Neuronal stem cell (in vitro differentiated cells): ENCODE measurements at regions not wholly inside any gene's neighbourhood (a gene's known extent, or its start where the extent isn't known, plus 50 kb on each side); places are given as distances from the start of the nearest gene placed in this dataset.

Source experiments
- DNase-seq: peaks from one replicate; pipeline ENCODE4 v3.0.0-alpha.2; 2013; ENCODE audit warnings: low spot score
- H2AFZ ChIP-seq: one replicate; pipeline ENCODE4 v1.6.1; 2013; ENCODE audit warnings: mild to moderate bottlenecking, low read length, inconsistent platforms
- H2AK5ac ChIP-seq: 2 replicates; pipeline ENCODE4 v1.6.1; 2013; ENCODE audit warnings: low read depth, mild to moderate bottlenecking, inconsistent platforms, low read length, moderate library complexity, mixed read lengths
- H2BK120ac ChIP-seq: 2 replicates; pipeline ENCODE4 v1.6.1; 2013; ENCODE audit warnings: low read depth, mild to moderate bottlenecking, inconsistent platforms, low read length, moderate library complexity, mixed read lengths
- H2BK12ac ChIP-seq: one replicate; pipeline ENCODE4 v1.6.1; 2013; ENCODE audit warnings: low read length, inconsistent platforms
- H2BK15ac ChIP-seq: 2 replicates; pipeline ENCODE4 v1.6.1; 2013; ENCODE audit warnings: mild to moderate bottlenecking, low read length, inconsistent platforms, mixed read lengths
- H2BK5ac ChIP-seq: one replicate; pipeline ENCODE4 v1.6.1; 2013; ENCODE audit warnings: inconsistent platforms, mild to moderate bottlenecking, low read length, moderate library complexity
- H3K14ac ChIP-seq: one replicate; pipeline ENCODE4 v1.6.1; 2013; ENCODE audit warnings: low read length, inconsistent platforms
- H3K18ac ChIP-seq: 2 replicates; pipeline ENCODE4 v1.6.1; 2013; ENCODE audit warnings: low read length, inconsistent platforms
- H3K23ac ChIP-seq: 2 replicates; pipeline ENCODE4 v1.6.1; 2013; ENCODE audit warnings: low read depth, mild to moderate bottlenecking, mixed read lengths, low read length, inconsistent platforms; ENCODE audit not compliant: poor library complexity
- H3K27ac ChIP-seq: replicated peaks from 3 replicates; pipeline ENCODE4 v1.5.1; 2013; ENCODE audit warnings: low read length, inconsistent platforms
- H3K27me3 ChIP-seq, 3 experiments: 2 replicates each; pipeline ENCODE4 v1.6.1; 2013; ENCODE audit warnings: low read length in 3 of 3, mild to moderate bottlenecking in 2 of 3, inconsistent platforms in 1 of 3, low read depth in 1 of 3, mixed read lengths in 1 of 3, moderate library complexity in 1 of 3; ENCODE audit not compliant: control insufficient read depth in 3 of 3, insufficient read depth in 3 of 3
- H3K36me3 ChIP-seq, 2 donors: replicated peaks in 1 of 2; 2 replicates each; pipeline ENCODE4 v1.6.1; 2013; ENCODE audit warnings: low read length in 2 of 2; ENCODE audit not compliant: control insufficient read depth in 2 of 2, insufficient read depth in 2 of 2
- H3K4ac ChIP-seq: 2 replicates; pipeline ENCODE4 v1.6.1; 2013; ENCODE audit warnings: inconsistent platforms, mild to moderate bottlenecking, low read length, moderate library complexity
- H3K4me1 ChIP-seq, 2 donors: 1 replicate in 1 of 2; 2 replicates in 1 of 2; pipeline ENCODE4 v1.6.1; 2013; ENCODE audit warnings: low read length in 2 of 2, low read depth in 1 of 2; ENCODE audit not compliant: control insufficient read depth in 2 of 2, insufficient read depth in 1 of 2
- H3K4me2 ChIP-seq: one replicate; pipeline ENCODE4 v1.6.1; 2013; ENCODE audit warnings: mild to moderate bottlenecking, low read length, inconsistent platforms; ENCODE audit not compliant: insufficient read depth, poor library complexity, severe bottlenecking
- H3K4me3 ChIP-seq, 2 donors: 2 replicates each; pipeline ENCODE4 v1.5.1; 2013; ENCODE audit warnings: low read length in 2 of 2, mild to moderate bottlenecking in 2 of 2, inconsistent platforms in 1 of 2, moderate library complexity in 1 of 2
- H3K79me1 ChIP-seq: one replicate; pipeline ENCODE4 v1.6.1; 2013; ENCODE audit warnings: low read depth, mild to moderate bottlenecking, inconsistent platforms, low read length, moderate library complexity
- H3K9ac ChIP-seq: one replicate; pipeline ENCODE4 v1.6.1; 2013; ENCODE audit warnings: mild to moderate bottlenecking, low read depth, low read length, inconsistent platforms; ENCODE audit not compliant: poor library complexity
- H3K9me3 ChIP-seq, 2 donors: replicated peaks in 1 of 2; 2 replicates each; pipeline versions ENCODE3 to v1.6.1; 2013; ENCODE audit warnings: low read length in 2 of 2, mild to moderate bottlenecking in 2 of 2, inconsistent platforms in 1 of 2, low read depth in 1 of 2, mixed read lengths in 1 of 2, moderate library complexity in 1 of 2; ENCODE audit not compliant: control insufficient read depth in 2 of 2, insufficient read depth in 1 of 2
- H4K8ac ChIP-seq: one replicate; pipeline ENCODE4 v1.6.1; 2013; ENCODE audit warnings: low read depth, mild to moderate bottlenecking, inconsistent platforms, low read length, moderate library complexity
- H4K91ac ChIP-seq: one replicate; pipeline ENCODE4 v1.6.1; 2013; ENCODE audit warnings: low read length, low read depth, mild to moderate bottlenecking, inconsistent platforms; ENCODE audit not compliant: poor library complexity
- WGBS, 2 donors: extraction: QIAGEN DNeasy Blood & Tissue Kit; methylation state at CpG; one replicate each; pipeline ENCODE4 v1.1.7; 2013; ENCODE audit warnings: missing lambda C conversion rate in 2 of 2, mixed read lengths in 1 of 2; ENCODE audit not compliant: insufficient read length in 2 of 2, insufficient replicate concordance in 1 of 2; ENCODE audit errors: extremely low coverage in 2 of 2; 5-methylcytosine and 5-hydroxymethylcytosine counted together

- H4K8ac ChIP-seq: no peak overlapping the region
- H2AFZ ChIP-seq: no peak overlapping the region
- H3K27me3 ChIP-seq: peaks cover 0 to 33% (median 27%) of the 10 kb centered on the region in 3 experiments
- H3K4me3 ChIP-seq: no peak overlapping the region
- no peak overlapping the region for H3K4me2 ChIP-seq
- H2BK12ac ChIP-seq: no peak overlapping the region
- H3K4me1 ChIP-seq: peaks cover 0 to 12% of the 10 kb centered on the region in 2 donors
- no peak overlapping the region for H3K18ac ChIP-seq
- H2AK5ac ChIP-seq: no peak overlapping the region
- H3K14ac ChIP-seq: no peak overlapping the region
- DNase-seq: peak; percentile 56
- no peaks in the 10 kb centered on the region for H3K36me3 ChIP-seq
- no peak overlapping the region for H2BK15ac ChIP-seq
- peaks cover 0 to 7% of the 10 kb centered on the region in 2 donors for H3K9me3 ChIP-seq
- WGBS, 2 donors: no CpG with 5 or more reads among the region's 11 CpGs
- H3K4ac ChIP-seq: no peak overlapping the region
- no peak overlapping the region for H3K9ac ChIP-seq
- H2BK120ac ChIP-seq: no peak overlapping the region
- no peak overlapping the region for H4K91ac ChIP-seq
- H3K23ac ChIP-seq: no peak overlapping the region
- H3K79me1 ChIP-seq: no peaks in the 10 kb centered on the region
- no peak overlapping the region for H3K27ac ChIP-seq
- H2BK5ac ChIP-seq: no peak overlapping the region
Measured at GRCh38 chr20:22430746-22431168, 153.6 kb downstream of the FOXA2 start.

DNA sequence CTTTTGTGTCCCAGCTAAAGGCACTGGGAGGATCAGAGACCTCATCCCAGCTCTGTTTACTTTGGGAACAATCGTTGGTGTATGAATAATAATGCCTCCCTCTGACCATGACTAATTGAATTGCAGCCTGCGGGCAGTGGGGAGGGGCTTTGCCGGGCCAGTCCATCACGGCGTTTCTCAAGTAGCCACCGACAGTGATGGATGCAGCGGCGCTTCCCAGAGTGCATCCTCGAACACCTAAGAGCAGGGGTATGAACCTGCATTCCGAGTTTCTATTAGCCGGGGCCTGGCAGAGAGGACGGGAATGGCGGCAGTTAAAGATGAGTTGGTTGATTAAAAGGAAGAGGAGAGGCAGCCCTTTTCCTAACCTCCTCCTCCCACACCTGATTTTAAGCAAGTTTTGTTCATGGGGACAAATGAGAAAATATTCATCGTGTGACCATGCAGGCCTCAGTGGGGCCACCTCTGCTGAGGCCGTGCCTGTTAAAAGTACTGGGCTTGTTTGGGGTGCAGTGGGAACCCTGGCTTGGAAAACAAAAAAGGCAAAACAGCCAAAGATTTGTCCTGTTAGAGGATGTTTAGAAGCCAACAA is 154.1 kb downstream of the FOXA2 start:
- Histone ChIP-seq H3K23ac (no peak overlapping the region), H3K9ac (no peak overlapping the region), H3K4me1 (peaks cover 0 to 12% of the 10 kb centered on the region in 2 donors), H3K18ac (no peak overlapping the region), H2AK5ac (no peak overlapping the region), H2BK15ac (no peak overlapping the region), H3K9me3 (peaks cover 0 to 7% of the 10 kb centered on the region in 2 donors), H3K4me3 (no peak overlapping the region), H2BK5ac (no peak overlapping the region), H4K8ac (no peak overlapping the region), H2BK120ac (no peak overlapping the region), H2AFZ (no peak overlapping the region), H3K4ac (no peak overlapping the region), H3K27ac (no peak overlapping the region), H3K27me3 (peaks cover 0 to 33% (median 26%) of the 10 kb centered on the region in 3 experiments), H3K4me2 (no peak overlapping the region), H3K79me1 (no peaks in the 10 kb centered on the region), H3K36me3 (no peaks in the 10 kb centered on the region), H4K91ac (no peak overlapping the region), H2BK12ac (no peak overlapping the region), H3K14ac (no peak overlapping the region)
- no CpG with 5 or more reads among the region's 15 CpGs for WGBS, 2 donors
- peak; percentile 41 for DNase-seq

DNA sequence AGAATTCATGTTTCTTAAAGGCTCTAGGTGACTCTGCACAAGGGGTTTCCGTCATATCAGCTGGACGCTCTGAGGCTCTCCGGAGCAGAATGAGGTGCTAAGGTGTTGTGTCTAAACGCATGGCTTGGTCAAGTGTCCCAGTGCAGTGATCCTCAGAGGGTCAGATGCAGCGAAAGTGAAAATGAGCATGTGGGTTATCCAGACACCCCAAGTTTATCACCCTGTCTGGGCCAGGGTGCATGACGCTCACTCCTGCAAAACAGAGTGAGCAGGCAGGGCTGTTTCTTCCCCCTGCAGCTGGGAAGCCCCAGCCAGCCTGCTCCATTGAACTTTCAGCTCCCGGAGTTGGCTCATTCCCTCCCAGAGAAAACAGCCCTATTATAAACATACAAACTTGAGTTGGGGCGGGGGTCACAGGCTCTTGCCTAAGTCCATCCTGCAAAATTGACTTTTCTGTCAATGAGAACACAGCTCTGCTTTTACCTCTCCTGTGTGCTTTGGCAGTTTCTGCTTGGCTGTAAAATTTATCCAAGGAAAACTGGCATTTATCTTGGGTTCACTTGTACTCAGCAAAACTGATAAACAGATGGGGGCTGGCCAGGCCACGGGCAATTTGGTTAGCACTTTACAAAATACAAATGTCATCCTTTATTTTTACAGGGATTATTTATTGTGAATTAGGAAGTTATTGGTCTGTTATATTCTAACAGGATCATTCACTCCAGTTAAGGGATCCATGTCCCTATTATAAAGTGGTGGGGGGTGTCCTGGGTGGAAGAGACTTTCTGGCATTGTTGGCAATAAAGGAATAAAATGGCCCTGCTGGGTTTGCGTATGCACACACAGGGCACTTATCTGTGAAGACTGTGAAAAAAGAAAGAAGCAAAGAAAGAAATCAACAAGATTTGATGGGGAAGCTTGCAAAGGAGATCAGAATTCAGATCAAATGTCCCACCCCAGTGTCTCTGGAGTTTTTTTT is 154.9 kb downstream of the FOXA2 start:
- WGBS, 2 donors: no CpG with 5 or more reads among the region's 10 CpGs
- peaks cover 0 to 33% (median 25%) of the 10 kb centered on the region in 3 experiments for H3K27me3 ChIP-seq

DNA sequence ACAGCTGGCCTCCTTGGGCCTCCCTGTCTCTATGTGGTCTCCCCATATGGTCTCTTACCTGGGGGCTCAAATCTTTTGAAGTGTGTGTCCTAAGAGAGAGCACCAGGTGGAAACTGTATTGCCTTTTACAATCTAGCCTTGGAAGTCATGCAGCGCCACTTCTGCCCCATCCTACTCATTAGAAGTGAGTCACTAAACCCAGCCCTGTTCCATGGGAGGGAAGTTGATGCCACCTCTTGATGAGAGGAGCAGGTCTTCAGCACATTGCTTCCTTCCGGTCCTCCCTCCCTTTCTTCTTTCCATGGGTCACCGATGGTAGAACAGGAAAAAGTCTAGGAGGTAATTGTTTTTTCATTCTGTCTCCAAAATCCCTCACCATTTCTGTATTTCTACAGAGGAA is 156.3 kb downstream of the FOXA2 start:
- Histone ChIP-seq H2AFZ (no peak overlapping the region), H3K9ac (no peak overlapping the region), H2BK120ac (no peak overlapping the region), H3K79me1 (no peaks in the 10 kb centered on the region), H4K91ac (no peak overlapping the region), H3K36me3 (no peaks in the 10 kb centered on the region), H3K27ac (no peak overlapping the region), H3K4me2 (no peak overlapping the region), H3K14ac (no peak overlapping the region), H2AK5ac (no peak overlapping the region), H2BK15ac (no peak overlapping the region), H3K4me3 (no peak overlapping the region), H3K27me3 (peaks cover 0 to 33% (median 23%) of the 10 kb centered on the region in 3 experiments), H4K8ac (no peak overlapping the region), H3K4me1 (peaks cover 0 to 13% of the 10 kb centered on the region in 2 donors), H2BK5ac (no peak overlapping the region), H3K23ac (no peak overlapping the region), H3K4ac (no peak overlapping the region), H3K9me3 (peaks cover 0 to 2% of the 10 kb centered on the region in 2 donors), H2BK12ac (no peak overlapping the region), H3K18ac (no peak overlapping the region)
- no CpG with 5 or more reads among the region's 3 CpGs for WGBS, 2 donors
- no peak for DNase-seq

More for the DNA sequence above, 154.9 kb downstream of the FOXA2 start:
- Histone ChIP-seq H2AK5ac (no peak overlapping the region), H3K14ac (no peak overlapping the region), H4K8ac (no peak overlapping the region), H4K91ac (no peak overlapping the region), H2BK15ac (no peak overlapping the region), H3K4me1 (peaks cover 0 to 12% of the 10 kb centered on the region in 2 donors), H3K79me1 (no peaks in the 10 kb centered on the region), H3K36me3 (no peaks in the 10 kb centered on the region), H3K4me2 (no peak overlapping the region), H3K27ac (no peak overlapping the region), H3K4me3 (no peak overlapping the region), H2BK12ac (no peak overlapping the region), H2BK120ac (no peak overlapping the region), H2AFZ (no peak overlapping the region), H3K4ac (no peak overlapping the region), H3K9ac (no peak overlapping the region), H2BK5ac (no peak overlapping the region), H3K9me3 (peaks cover 0 to 4% of the 10 kb centered on the region in 2 donors), H3K23ac (no peak overlapping the region), H3K18ac (no peak overlapping the region)
- no peak for DNase-seq
